ENCODE measurements at regions not wholly inside any gene's neighbourhood (a gene's known extent, or its start where the extent isn't known, plus 50 kb on each side); places are given as distances from the start of the nearest gene placed in this dataset.

- H3K9me3 Mint-ChIP-seq = no peaks in the 10 kb centered on the region
- no peaks in the 10 kb centered on the region for H3K79me2 ChIP-seq (ENCODE audit: low read depth)
Observed at GRCh38 chr2:11027195-11027594, 115.5 kb downstream of the KCNF1 start.

GRCh38 chr2:11028407-11028916, 116.7 kb downstream of the KCNF1 start:
- H4K20me1 ChIP-seq (ENCODE audit: low read depth) = no peaks in the 10 kb centered on the region

More at GRCh38 chr2:11027195-11027594, 115.5 kb downstream of the KCNF1 start:
- H3K27me3 Mint-ChIP-seq (ENCODE audit: insufficient read depth, low read depth) = peaks cover 17% of the 10 kb centered on the region
- no peak overlapping the region for H3K27ac ChIP-seq
- no peaks in the 10 kb centered on the region for H3K9me3 ChIP-seq (ENCODE audit: low read depth)
- no peaks in the 10 kb centered on the region for H3K36me3 ChIP-seq
- no peak overlapping the region for H3K27ac Mint-ChIP-seq
- no peak overlapping the region for H3K9ac ChIP-seq
- DNase-seq (ENCODE audit: low spot score) = no peak
- no peaks in the 10 kb centered on the region for H4K20me1 ChIP-seq (ENCODE audit: low read depth)
- no peaks in the 10 kb centered on the region for H3K36me3 Mint-ChIP-seq
- no peaks in the 10 kb centered on the region for H3K4me1 ChIP-seq
- H3K4me3 Mint-ChIP-seq = no peak overlapping the region
- no peak overlapping the region for H3K4me2 ChIP-seq
- no peaks in the 10 kb centered on the region for H3F3A ChIP-seq (ENCODE audit: low read depth)
- H3K4me1 Mint-ChIP-seq = peaks cover 46% of the 10 kb centered on the region
- no peak overlapping the region for H2AFZ ChIP-seq (replicated peaks)
- no peak for TF ChIP-seq EZH2phosphoT487 (IDR thresholded peaks at IDR 0.05)
- no peak for TF ChIP-seq CTCF (IDR thresholded peaks at IDR 0.05)
- TF ChIP-seq EZH2 (IDR thresholded peaks at IDR 0.05) = no peak
- H3K27me3 ChIP-seq = no peaks in the 10 kb centered on the region
- no peak overlapping the region for H3K4me3 ChIP-seq

GRCh38 chr2:11029136-11029535, 117.4 kb downstream of the KCNF1 start:
- Mint-ChIP-seq H3K4me3 (no peak overlapping the region), H3K9me3 (peaks cover 10% of the 10 kb centered on the region), H3K4me1 (peaks cover 31% of the 10 kb centered on the region), H3K36me3 (no peaks in the 10 kb centered on the region), H3K27me3 (ENCODE audit: insufficient read depth, low read depth) (peaks cover 16% of the 10 kb centered on the region), H3K27ac (no peak overlapping the region)
- Histone ChIP-seq H3K79me2 (ENCODE audit: low read depth) (no peaks in the 10 kb centered on the region), H3K27ac (no peak overlapping the region), H3K9me3 (ENCODE audit: low read depth) (no peaks in the 10 kb centered on the region), H3K27me3 (no peaks in the 10 kb centered on the region), H4K20me1 (ENCODE audit: low read depth) (no peaks in the 10 kb centered on the region), H3K9ac (no peak overlapping the region), H2AFZ (replicated peaks) (no peak overlapping the region), H3F3A (ENCODE audit: low read depth) (no peaks in the 10 kb centered on the region), H3K4me2 (no peak overlapping the region), H3K4me1 (no peaks in the 10 kb centered on the region), H3K4me3 (no peak overlapping the region), H3K36me3 (no peaks in the 10 kb centered on the region)
- no peak for DNase-seq (ENCODE audit: low spot score)
- TF ChIP-seq EZH2 (IDR thresholded peaks at IDR 0.05) = no peak
- TF ChIP-seq EZH2phosphoT487 (IDR thresholded peaks at IDR 0.05) = no peak
- no peak for TF ChIP-seq CTCF (IDR thresholded peaks at IDR 0.05)

More at GRCh38 chr2:11028407-11028916, 116.7 kb downstream of the KCNF1 start:
- DNase-seq (ENCODE audit: low spot score) = no peak
- Histone ChIP-seq H3F3A (ENCODE audit: low read depth) (no peaks in the 10 kb centered on the region), H3K4me2 (no peak overlapping the region), H3K4me3 (no peak overlapping the region), H3K27ac (no peak overlapping the region), H3K27me3 (no peaks in the 10 kb centered on the region), H3K9me3 (ENCODE audit: low read depth) (no peaks in the 10 kb centered on the region), H3K9ac (no peak overlapping the region), H3K79me2 (ENCODE audit: low read depth) (no peaks in the 10 kb centered on the region), H3K36me3 (no peaks in the 10 kb centered on the region), H2AFZ (replicated peaks) (no peak overlapping the region), H3K4me1 (no peaks in the 10 kb centered on the region)
- no peak overlapping the region for H3K27ac Mint-ChIP-seq
- TF ChIP-seq EZH2phosphoT487 (IDR thresholded peaks at IDR 0.05) (no peak), EZH2 (IDR thresholded peaks at IDR 0.05) (no peak), CTCF (IDR thresholded peaks at IDR 0.05) (no peak)
- H3K27me3 Mint-ChIP-seq (ENCODE audit: insufficient read depth, low read depth) = peaks cover 16% of the 10 kb centered on the region
- no peak overlapping the region for H3K4me3 Mint-ChIP-seq
- peaks cover 33% of the 10 kb centered on the region for H3K4me1 Mint-ChIP-seq
- H3K9me3 Mint-ChIP-seq = peaks cover 7% of the 10 kb centered on the region
- H3K36me3 Mint-ChIP-seq = no peaks in the 10 kb centered on the region

Measured in neural progenitor cell (in vitro differentiated cells).